Urothelium cell line (cell line): ENCODE measurements at regions not wholly inside any gene's neighbourhood (a gene's known extent, or its start where the extent isn't known, plus 50 kb on each side); places are given as distances from the start of the nearest gene placed in this dataset.
A peak's percentile ranks its signal among the peaks of the same experiment; 100 is the strongest.

Experiments used
- DNase-seq: peaks from one replicate; pipeline ENCODE4 v3.0.0; 2011; ENCODE audit warnings: low spot score, mixed read lengths
- FAIRE-seq: peaks from 2 replicates; lab custom pipeline; 2011; peaks lifted over from hg19 to GRCh38; lab: Jason Lieb, UNC

DNA sequence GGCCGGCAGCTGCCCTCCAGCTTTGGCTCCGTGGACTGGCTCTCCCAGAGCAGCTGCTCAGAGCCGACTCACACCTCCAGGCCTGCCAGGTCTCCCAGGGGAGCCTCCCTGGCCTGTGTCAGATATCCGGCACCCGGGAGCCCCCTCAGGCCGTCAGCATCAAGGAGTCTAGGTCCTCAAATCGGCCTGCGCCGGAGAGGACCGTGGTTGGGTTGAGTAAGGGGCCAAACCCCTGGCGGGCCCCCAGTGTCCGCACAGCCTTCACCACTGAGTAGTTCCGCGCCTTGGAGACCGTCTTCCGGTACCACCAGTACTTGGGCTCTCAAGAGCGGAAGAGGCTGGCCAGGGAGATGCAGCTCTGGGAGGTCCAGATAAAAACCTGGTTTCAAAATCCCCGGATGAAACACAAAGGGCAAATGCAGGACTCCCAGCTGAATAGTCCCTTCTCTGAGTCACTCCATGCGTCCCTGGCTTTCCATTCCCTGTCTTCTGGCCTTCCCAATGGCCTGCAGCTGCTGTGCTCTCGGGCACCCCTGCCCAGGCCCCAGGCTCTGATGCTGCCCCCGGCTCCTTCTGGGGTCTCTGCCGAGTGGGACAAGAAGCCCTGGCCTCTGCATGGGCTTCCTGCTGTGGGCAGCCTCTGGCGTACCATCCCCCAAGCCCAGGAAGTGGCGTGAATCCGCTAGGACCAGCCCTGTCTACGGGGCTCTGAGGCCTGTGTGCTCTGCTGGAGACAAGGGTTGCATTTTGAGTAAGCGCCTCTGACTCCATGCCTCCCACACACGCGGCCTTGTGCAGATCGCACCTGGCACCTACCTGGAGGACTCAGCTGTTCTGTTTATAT, 245.1 kb upstream of the ATXN7L3B start:
- FAIRE-seq, result no peak

DNA sequence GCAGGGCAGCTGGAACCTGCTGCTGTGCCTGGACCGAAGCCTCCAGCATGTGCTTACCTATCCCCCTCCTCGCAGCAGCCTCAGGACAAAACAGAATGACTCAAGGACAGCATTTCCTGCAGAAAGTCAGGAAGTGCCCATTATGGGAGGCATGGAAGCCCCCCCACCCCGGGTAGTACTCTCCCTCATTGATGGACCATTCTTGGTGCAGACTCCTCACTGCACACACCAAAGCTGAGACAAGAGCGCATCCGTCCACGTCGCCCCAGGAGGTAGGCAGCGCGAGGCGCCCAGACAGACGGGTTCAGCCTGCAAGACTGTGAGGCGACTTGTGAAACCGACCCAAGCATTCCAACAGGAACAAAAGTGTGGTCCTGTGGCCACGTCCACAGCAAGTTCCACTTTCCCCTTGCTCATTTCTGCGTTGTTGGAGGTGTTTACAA, 243.9 kb upstream of the ATXN7L3B start:
- FAIRE-seq (no peak), DNase-seq (no peak)

More for the DNA sequence above, 245.1 kb upstream of the ATXN7L3B start:
- no peak for DNase-seq

DNA sequence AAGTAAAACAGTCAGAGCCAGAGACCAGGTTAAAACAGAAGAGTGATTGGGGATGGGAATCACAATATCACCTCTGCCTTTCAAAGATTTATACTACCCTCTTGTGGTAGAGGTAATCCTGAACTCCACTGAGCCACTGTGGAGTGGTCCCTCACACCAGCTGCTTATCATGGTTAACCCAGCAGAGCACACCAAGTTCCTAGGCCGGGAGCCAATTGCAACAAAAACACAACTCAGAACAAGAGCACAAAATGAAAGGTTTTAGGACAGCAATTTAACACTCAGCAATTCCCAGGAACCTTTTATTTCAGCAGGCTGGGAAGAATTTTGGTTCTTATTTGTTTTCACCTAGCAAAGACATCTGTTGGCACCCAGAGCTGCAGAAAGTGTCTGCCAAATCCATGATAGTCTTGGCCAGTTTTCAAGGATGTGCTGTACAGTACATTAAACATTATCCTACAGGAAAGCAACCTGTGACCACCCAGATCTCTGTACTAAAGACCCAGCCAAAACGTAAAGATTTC, 220.5 kb upstream of the ATXN7L3B start:
- FAIRE-seq (no peak), DNase-seq (peak; percentile 10)

DNA sequence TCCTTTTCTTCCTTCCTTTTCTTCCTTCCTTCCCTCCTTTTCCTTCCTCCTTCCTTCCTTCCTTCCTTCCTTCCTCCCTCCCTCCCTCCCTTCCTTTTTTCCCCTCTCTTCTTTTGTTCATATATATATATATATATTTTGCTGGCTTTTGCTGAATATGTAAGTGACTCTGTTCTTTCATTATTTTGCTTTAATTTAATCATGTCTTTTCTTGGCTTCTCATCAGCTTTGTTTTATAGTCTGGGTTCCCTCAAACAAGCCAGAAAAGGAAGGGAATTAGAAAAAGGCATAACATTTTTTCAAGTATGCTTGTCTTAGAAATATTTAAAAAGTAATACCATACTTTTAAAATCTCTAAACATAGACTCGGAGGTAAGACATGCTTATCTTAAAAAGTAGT, 219.9 kb upstream of the ATXN7L3B start:
- FAIRE-seq, result no peak
- DNase-seq, result no peak

DNA sequence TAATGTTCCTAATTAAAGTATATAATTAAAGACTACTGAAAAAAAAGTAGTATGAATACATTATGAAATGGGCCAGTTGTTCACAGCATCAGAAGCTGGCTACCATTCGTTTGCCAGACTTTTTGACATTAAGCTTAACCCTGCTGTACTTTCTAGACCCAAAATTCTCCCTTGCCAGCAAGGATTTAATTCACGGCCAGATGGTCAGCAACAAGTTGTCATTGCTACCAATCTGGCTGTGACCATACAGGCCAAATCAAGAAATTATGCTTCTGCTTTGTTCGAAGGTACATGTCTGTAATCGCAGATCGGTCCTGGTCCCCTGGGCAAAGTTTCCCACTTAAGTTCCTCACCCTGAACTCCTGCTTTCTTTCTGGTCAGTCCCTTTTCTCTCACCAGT, 217.7 kb upstream of the ATXN7L3B start:
- no peak for FAIRE-seq
- DNase-seq, result no peak

DNA sequence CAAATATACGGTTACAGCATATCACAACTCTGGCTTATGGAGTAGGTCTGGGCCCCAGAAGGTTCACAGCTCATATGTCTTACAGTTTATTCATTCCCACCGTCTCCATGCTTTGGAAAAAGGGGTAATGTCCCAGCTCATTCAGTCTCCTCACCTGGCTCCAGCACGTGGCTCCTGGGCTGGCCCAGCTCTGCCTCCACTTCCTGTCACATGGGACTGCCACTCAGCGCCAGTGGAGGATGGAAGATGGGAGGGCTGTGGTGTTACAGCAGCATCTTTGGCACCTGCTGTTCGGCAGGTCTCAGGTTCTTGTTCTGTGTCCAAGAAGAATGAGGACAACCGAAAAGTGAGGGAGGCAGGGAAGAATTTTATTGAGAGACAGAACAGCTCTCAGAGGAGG, 216.3 kb upstream of the ATXN7L3B start:
- no peak for FAIRE-seq
- DNase-seq, result no peak

DNA sequence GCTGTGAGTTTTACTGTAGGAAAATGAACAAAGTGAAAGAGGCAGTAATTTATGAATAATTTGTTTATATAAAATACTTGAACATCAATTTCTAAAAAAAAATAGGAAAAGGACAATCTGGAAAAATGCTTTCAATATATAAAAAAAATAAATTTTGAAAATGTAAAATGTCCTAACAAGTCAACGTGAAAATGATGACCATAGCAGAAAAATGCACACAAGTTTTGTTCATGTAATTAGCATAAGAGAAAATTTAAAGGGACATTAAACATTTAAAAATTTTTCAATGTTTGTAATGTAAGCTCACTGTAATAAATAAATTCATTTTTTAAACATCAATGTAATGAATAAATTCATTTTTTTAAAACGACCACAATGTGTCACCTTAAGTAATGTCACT, 214.8 kb upstream of the ATXN7L3B start:
- FAIRE-seq, result no peak
- DNase-seq, result no peak

DNA sequence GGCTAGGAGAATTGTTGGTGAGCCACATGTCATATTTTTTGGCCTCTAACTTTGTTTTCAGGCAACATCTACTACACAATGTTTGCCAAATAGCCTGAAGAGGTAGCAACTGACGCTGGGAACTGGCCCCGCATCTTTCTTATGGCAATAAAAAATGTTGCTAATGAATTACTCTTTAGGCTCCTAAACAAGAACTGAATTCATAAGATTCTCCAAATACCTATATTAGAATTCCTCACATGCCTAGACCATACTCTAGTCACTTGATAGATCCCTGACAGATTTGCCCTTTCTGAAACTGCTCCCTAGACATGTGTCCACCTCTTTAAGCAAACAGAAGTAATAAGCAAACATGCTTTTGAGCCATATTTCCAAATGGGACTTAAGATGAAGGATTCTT, 209.0 kb upstream of the ATXN7L3B start:
- FAIRE-seq (no peak), DNase-seq (no peak)

DNA sequence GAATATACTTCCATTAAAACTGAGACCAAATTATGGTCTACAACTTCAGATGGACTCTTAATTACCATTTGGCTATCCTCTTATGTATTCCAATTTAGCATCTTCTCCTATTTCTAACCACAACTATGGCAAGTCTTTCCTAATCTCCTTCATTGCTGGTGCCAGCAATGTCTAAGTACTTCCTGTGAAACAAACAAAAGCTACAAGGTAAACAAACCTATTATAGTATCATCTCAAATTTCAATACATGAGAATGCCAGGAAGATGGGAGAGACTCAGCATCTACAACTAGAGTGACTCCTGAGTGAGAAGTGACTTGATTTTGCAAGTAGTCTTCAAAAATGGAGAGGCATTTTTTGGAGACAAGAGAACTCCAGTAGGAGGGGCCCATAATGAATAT, 202.9 kb upstream of the ATXN7L3B start:
- FAIRE-seq, result no peak
- DNase-seq, result no peak

DNA sequence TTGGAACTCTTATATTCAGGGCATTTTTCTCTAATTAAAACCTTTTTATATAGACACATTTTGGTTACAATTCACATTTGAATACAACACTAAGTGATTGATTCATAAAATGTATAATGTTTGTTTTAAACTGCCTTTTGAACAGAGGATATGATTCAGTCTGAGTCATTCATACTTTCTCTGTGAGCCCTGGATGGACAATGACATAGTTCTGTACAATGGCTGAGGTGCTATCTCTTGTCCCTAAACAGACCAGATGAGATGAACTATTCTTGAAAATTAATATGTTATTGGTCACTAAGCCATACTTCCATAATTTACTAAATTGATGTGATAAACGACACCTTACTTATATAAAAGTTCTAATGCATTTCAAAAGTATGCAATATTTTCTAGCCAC, 199.7 kb upstream of the ATXN7L3B start:
- no peak for FAIRE-seq
- DNase-seq, result peak; percentile 21

DNA sequence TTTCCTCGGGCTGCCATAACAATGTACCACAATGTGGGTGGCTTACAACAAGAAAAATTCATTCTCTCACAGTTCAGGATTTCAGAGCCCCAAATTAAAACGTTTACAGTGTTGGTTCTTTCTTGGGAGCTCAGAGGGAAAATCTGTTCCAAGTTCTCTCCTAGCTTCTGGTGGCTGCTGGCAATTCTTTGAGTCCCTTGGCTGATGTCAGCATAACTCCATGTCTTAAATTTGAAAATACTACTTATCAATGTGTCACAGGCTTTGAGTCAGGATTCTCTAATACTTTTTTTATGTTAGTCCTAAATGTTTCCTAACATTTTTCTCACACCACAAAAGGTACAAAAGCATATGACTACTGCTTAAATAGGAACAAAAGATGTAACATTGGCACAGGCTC, 198.4 kb upstream of the ATXN7L3B start:
- FAIRE-seq (no peak), DNase-seq (no peak)

DNA sequence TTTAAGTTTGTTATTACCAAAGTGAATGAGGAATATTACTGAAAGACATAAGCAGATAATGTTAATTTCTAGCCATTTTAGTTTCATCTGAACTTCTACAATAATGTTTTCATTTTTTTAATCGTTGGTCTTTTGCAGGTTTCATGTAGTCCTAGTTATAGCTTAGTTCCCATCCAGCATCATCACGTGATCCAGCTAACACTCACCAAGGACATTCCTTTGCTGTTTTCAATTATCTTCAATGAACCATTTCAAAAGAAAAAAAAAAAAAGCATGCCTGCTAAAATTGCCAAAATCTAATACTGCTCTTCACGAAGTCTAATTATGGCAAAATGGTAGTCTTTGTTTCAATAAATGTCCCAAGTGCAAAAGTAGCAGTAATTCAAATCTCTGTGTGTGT, 187.7 kb upstream of the ATXN7L3B start:
- FAIRE-seq, result no peak
- DNase-seq, result no peak

DNA sequence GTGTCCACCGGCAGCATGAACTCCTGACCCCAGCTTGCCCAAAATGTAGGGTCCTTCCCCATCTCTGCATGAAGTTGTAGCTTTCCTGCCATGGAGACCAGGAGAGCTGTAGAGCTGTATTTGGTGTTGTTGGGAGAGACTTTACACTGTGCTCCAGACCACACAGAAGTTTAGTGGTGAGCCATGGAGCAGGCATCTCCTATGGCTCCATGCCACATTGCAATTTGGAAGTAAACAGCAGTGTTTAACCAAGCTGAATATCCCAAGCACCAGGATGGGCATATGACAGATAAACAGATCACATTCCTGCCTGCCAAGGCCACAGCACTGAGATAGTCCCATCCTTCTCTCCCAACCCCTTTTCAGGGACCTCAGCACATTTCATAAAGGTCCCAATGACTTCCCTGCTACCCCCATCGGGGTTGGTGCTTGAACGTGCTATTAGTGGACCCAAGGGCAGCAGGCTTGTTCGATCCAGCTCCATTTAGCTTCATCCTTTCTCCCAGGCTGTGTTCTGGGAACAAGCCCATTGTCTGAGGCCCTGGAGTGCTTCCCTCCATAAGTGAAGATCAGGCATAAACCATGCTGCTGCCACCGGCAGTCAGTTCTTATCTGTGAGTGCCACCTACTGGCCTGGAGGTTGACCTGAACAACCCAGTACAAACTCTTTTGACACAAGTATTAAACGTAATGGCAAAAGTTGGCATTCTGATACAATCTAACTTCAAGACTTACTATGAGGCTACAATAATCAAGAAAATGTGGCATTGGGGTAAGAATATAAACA, 172.3 kb upstream of the ATXN7L3B start:
- no peak for FAIRE-seq
- peak; percentile 1 for DNase-seq

DNA sequence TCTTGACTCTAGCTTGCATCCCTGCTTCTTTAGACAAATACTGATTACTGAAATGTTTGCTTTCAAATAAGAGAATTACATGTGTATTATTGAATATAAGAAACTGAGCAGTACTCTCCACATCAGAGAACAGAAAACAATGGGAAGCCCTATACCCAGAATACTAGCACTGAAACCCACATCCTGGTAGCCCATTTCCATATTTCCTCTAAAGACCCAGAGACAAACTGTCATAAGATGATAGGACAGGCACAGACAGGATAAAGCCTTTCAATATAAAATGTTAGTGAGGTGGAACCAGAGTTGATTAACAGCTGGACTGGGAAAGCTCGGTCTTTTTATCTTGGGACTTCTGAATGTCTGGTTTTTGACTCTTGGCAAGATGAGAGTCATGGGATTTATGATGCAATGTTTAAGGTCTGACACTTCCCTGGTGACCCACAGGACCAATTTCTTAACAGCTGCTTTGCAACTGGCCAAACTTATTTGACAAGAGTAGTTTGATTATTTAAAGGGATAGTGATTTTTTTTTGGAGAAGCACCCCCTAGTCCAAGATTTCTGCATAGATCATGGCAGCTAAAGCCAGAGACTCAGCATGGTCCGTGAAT, 166.9 kb upstream of the ATXN7L3B start:
- FAIRE-seq, result no peak
- no peak for DNase-seq

DNA sequence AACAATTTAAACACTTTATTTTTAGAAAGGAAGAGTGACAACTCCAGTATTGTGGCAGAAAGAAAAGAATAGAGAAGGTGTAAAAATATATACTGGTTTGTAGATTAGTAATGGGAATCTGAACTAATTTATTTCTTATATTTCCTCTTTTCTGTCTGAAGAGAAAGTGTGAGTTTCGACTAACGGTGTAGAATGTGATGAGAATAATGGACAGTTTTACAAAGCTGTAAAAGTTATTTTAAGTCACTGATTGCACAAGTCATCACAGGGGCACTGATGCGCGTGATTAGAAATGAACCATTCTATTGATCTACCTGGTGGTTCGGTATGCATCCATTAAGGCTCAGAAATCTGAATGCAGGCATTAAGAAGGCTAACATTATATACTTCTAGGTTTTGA, 158.5 kb upstream of the ATXN7L3B start:
- DNase-seq, result no peak
- FAIRE-seq, result no peak

DNA sequence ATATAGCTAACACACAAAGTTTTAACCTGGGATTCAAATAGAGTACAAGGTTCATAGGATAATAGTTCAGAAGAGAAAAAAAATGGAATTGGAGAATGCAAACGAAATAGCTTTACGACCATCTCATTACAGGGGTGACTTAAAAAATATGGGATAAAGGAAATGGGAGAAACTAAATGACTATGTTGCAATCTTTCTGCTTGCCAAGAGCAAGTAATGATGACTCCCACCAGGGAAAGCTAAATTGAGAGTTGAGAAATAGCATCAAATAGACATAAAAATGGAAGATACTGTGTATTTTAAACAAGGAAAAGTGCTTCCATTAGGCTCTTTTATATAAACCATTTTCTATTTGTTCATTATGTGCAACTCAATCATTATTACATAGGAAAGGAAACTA, 155.7 kb upstream of the ATXN7L3B start:
- DNase-seq (no peak), FAIRE-seq (no peak)

DNA sequence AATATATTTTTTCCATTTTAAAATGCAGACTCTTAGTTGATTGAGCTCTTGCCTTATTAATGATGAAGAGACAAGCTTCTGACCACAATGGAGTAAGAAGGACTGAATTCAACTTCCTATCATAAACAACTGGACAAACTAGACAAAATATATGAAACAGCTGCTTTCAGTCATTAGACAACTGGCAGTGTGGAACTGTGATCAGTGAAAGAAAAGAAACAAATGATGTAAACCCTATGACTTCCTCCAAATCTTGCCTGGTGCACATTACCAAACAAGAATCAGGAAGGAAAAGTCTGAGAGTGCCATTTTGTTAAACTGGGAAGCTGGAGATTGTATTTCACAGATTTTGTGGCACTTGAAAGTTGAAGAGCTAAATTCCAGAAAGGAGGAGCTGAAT, 154.7 kb upstream of the ATXN7L3B start:
- DNase-seq, result no peak
- FAIRE-seq, result no peak

DNA sequence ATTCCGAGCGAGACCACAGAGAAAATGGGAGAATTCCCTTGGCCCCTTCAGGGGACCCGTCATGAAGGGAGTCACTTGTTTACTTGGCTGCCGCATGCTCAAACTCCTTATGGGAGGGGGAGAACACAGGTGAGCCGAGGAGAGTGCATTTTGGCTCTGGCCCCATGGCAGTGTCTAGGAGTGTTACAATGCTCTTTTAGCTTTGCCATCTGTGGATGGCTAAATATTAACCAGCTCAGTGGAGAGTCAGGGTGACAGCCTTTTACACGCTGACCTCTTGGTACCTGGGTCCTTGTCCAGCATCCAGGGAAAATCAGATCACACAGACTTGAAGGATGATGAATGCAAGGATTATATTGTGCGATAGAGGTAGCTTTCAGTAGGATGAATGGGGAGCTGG, 146.4 kb upstream of the ATXN7L3B start:
- DNase-seq (no peak), FAIRE-seq (no peak)

DNA sequence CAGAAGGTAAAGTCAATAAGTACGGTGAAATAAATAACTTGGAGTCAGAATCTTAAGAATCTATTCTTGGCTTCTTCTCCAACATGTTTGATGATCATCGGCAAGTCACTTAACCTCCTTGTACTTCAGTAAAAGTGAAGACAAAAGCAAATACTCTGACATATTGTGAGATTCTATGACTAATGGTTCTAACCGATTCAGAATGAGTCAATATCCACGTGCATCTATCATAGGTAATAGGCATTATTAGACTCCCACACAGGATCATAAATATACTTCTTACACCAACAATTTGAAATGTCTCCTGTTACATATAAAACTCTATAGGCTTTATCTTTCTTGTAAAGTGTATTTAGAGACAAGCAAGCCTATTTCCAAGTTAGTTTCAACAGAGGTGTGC, 144.4 kb upstream of the ATXN7L3B start:
- FAIRE-seq, result no peak
- DNase-seq, result no peak

DNA sequence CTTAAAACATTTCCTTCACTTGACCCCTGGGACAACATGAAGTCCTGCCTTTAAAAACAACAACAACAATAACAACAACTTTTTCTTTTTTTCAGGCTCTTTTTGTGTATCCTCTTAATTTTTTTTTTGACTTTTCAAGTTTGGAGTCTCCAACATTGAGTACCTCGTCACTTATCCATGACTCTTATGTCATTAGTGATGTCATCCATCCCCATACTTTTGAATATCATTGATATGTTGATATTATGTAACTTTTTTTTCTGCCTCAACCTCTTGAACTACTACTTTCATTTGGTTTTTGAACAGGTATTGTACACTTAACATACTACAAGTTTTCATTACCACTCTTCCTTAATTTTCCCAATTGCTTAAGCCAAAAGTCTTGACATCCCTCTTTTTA, 143.0 kb upstream of the ATXN7L3B start:
- FAIRE-seq, result no peak
- no peak for DNase-seq

DNA sequence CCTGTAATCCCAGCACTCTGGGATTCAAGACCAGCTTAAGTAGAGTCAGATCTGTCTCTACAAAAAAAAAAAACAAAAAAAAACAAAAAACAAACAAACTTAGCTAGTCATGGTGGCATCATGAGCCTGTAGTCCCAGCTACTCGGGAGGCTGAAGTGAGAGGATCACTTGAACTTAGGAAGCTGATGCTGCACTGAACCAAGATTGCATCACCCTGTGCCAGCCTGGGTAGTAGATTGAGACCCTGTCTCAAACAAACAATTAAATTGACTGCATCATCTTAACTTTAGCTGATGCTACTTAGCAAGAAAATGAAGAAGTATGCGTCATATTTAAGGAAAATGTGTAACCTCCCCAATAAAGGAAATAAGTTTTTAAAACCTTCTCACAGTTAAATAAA, 136.6 kb upstream of the ATXN7L3B start:
- DNase-seq (no peak), FAIRE-seq (no peak)

DNA sequence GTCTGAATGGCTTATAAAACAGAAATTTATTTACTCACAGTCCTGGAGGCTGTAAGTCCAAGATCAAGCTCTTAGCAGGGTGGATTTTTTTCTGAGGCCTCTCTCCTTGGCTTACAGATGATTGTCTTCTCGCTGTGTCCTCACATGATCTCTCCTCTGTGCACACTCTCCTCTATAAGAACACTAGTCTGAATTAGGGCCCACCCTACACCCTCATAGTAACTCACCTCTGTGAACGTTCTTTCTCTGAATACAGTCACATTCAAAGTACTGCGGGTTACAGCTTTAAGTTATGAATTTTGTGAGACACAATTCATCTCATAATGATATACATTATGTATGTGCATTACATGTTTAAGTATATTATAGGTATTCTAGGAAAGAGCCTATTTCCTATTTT, 135.7 kb upstream of the ATXN7L3B start:
- FAIRE-seq (no peak), DNase-seq (no peak)
